BE2C (cell line): ENCODE measurements at regions not wholly inside any gene's neighbourhood (a gene's known extent, or its start where the extent isn't known, plus 50 kb on each side); places are given as distances from the start of the nearest gene placed in this dataset.

Source experiments
- DNase-seq: peaks from one replicate; pipeline ENCODE4 v3.0.0-alpha.2; 2020
- H3K27me3 ChIP-seq: fragments of 250-450 bp; sonication (Bioruptor Pico); 2 replicates; pipeline ENCODE4 v1.5.1; 2020; ENCODE audit warnings: mild to moderate bottlenecking
- H3K36me3 ChIP-seq: fragments of 250-450 bp; sonication (Bioruptor Pico); 2 replicates; pipeline ENCODE4 v1.5.1; 2020; ENCODE audit warnings: mild to moderate bottlenecking
- H3K4me1 ChIP-seq: fragments of 250-450 bp; sonication (Bioruptor Pico); 2 replicates; pipeline ENCODE4 v1.5.1; 2020
- H3K4me3 ChIP-seq: 2 replicates; pipeline ENCODE4 v1.5.1; 2011; ENCODE audit warnings: low read depth, low read length
- H3K9me3 ChIP-seq: fragments of 250-450 bp; sonication (Bioruptor Pico); 2 replicates; pipeline ENCODE4 v1.5.1; 2020
- TF ChIP-seq, protein P1 (sequence below): IDR thresholded peaks from 2 replicates; pipeline ENCODE4 v1.5.1; 2012; ENCODE audit warnings: mild to moderate bottlenecking, low read depth, low read length

DNA sequence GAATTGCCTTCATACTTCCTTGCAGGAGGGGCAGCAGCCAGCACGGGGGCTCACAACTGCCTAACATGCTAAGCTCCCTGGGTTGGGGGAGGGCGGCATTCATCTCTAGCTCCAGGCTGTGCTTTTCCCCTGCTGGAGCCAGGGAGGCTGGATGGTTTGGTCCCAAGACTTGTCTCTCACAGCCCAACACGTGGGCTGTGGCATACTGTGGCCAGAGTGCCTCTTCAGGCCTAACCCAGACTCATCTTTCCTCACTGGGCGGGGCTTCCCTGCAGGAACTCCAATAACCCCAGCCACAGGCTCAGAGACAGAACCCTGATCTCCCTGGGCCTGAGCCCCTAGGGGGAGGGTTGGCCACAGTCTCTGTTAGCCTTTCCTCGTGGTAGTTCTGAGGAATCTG, 121.9 kb upstream of the PLET1 start:
- Histone ChIP-seq H3K27me3 (no peaks in the 10 kb centered on the region; the same call in none of the 2 replicates), H3K4me3 (no peak overlapping the region), H3K36me3 (no peaks in the 10 kb centered on the region), H3K4me1 (no peaks in the 10 kb centered on the region), H3K9me3 (no peaks in the 10 kb centered on the region)
- TF ChIP-seq, protein P1, sequence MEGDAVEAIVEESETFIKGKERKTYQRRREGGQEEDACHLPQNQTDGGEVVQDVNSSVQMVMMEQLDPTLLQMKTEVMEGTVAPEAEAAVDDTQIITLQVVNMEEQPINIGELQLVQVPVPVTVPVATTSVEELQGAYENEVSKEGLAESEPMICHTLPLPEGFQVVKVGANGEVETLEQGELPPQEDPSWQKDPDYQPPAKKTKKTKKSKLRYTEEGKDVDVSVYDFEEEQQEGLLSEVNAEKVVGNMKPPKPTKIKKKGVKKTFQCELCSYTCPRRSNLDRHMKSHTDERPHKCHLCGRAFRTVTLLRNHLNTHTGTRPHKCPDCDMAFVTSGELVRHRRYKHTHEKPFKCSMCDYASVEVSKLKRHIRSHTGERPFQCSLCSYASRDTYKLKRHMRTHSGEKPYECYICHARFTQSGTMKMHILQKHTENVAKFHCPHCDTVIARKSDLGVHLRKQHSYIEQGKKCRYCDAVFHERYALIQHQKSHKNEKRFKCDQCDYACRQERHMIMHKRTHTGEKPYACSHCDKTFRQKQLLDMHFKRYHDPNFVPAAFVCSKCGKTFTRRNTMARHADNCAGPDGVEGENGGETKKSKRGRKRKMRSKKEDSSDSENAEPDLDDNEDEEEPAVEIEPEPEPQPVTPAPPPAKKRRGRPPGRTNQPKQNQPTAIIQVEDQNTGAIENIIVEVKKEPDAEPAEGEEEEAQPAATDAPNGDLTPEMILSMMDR, result no peak
- DNase-seq, result no peak

DNA sequence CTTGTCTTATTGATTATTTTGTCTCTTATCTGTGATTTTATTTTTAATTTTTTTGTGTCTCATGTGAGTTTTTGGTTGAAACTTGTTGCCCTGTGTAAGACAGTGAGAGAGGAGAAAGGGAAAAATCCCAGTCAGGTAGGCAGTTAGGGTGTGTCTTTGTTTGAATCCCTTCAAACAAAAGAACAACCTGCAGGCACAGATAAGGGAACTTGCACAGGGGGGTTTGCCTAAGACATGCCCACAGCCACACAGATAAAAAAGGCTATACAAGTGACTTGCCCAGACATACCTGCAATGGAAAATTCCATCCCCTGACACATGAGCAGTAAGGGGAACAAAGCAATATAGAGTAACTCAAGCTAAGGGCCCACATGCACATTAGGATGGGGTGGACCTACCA, 127.8 kb upstream of the PLET1 start:
- TF ChIP-seq, protein P1, result no peak
- no peaks in the 10 kb centered on the region for H3K36me3 ChIP-seq
- H3K9me3 ChIP-seq, result no peaks in the 10 kb centered on the region

DNA sequence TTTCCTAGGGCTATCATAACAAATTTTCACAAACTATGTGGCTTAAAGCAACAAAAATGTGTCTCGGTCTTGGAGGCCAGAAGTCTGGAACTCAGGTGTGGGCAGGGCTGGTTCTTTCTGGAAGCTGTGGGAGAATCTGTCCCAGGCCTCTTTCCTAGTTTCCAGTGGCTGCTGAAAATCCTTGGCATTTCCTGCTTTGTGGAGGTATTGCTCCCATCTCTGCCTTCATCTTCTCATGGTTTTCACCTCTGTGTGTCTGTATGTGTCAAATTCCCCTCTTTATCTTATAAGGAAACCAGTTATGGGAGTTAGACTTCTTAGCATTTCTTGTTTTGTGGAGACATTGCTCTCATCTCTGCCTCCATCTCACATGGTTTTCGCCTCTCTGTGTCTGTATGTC, 130.4 kb upstream of the PLET1 start:
- H3K36me3 ChIP-seq, result no peaks in the 10 kb centered on the region
- peaks cover 5% of the 10 kb centered on the region; the same call in 1 of the 2 replicates for H3K27me3 ChIP-seq
- no peaks in the 10 kb centered on the region for H3K9me3 ChIP-seq
- no peaks in the 10 kb centered on the region for H3K4me1 ChIP-seq
- H3K4me3 ChIP-seq, result no peak overlapping the region
- no peak for DNase-seq
- TF ChIP-seq, protein P1, result no peak

More for the DNA sequence above, 127.8 kb upstream of the PLET1 start:
- Histone ChIP-seq H3K4me1 (no peaks in the 10 kb centered on the region), H3K27me3 (peaks cover 5% of the 10 kb centered on the region), H3K4me3 (no peak overlapping the region)
- no peak for DNase-seq

- no peak for DNase-seq
- Histone ChIP-seq H3K9me3 (no peaks in the 10 kb centered on the region), H3K4me1 (no peaks in the 10 kb centered on the region), H3K36me3 (no peaks in the 10 kb centered on the region), H3K27me3 (peaks cover 5% of the 10 kb centered on the region; the same call in 1 of the 2 replicates), H3K4me3 (no peak overlapping the region)
- TF ChIP-seq, protein P1, result no peak
Observed at GRCh38 chr11:112392904-112393303, 132.2 kb upstream of the PLET1 start.

DNA sequence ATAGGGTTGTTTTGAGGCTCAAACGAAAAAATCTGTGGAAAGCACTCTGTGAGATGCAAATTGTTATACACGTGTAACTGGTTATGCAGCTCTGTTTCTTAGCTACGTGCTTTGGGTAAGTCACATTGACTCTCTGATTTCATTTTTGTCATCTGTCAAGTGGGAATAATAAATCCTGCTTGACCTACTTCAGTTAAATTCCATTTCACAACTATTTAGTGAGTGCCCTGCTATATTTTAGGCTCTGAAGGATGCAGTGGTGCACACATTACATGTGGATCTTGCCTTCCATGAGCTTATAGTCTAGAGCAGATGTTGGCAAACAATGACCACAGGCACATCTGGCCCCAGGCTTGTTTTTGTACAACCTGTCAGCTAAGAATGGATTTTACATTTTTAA, 133.6 kb upstream of the PLET1 start:
- no peak overlapping the region for H3K4me3 ChIP-seq
- H3K27me3 ChIP-seq, result peaks cover 5% of the 10 kb centered on the region; the same call in 1 of the 2 replicates
- no peaks in the 10 kb centered on the region for H3K36me3 ChIP-seq
- TF ChIP-seq, protein P1, result no peak
- H3K4me1 ChIP-seq, result no peaks in the 10 kb centered on the region
- no peaks in the 10 kb centered on the region for H3K9me3 ChIP-seq
- no peak for DNase-seq

- Histone ChIP-seq H3K4me1 (no peaks in the 10 kb centered on the region), H3K4me3 (no peak overlapping the region), H3K36me3 (no peaks in the 10 kb centered on the region), H3K27me3 (peaks cover 5% of the 10 kb centered on the region; the same call in 1 of the 2 replicates), H3K9me3 (no peaks in the 10 kb centered on the region)
- no peak for DNase-seq
- TF ChIP-seq, protein P1, result no peak
Observed at GRCh38 chr11:112396076-112396475, 135.4 kb upstream of the PLET1 start.
